NCI-H2227 (cell line): ENCODE measurements at regions not wholly inside any gene's neighbourhood (a gene's known extent, or its start where the extent isn't known, plus 50 kb on each side); places are given as distances from the start of the nearest gene placed in this dataset.

Experiments used
- DNase-seq: peaks from one replicate; lab custom pipeline; 2025; ENCODE audit not compliant: unreplicated experiment; lab: John Stamatoyannopoulos, UW

- DNase-seq, result no peak
Observed at GRCh38 chr5:175116466-175117048, 327.4 kb downstream of the DRD1 start.

- no peak for DNase-seq
Observed at GRCh38 chr5:175115831-175116230, 328.2 kb downstream of the DRD1 start.

GRCh38 chr5:175113947-175114346, 330.0 kb downstream of the DRD1 start:
- no peak for DNase-seq

DNA sequence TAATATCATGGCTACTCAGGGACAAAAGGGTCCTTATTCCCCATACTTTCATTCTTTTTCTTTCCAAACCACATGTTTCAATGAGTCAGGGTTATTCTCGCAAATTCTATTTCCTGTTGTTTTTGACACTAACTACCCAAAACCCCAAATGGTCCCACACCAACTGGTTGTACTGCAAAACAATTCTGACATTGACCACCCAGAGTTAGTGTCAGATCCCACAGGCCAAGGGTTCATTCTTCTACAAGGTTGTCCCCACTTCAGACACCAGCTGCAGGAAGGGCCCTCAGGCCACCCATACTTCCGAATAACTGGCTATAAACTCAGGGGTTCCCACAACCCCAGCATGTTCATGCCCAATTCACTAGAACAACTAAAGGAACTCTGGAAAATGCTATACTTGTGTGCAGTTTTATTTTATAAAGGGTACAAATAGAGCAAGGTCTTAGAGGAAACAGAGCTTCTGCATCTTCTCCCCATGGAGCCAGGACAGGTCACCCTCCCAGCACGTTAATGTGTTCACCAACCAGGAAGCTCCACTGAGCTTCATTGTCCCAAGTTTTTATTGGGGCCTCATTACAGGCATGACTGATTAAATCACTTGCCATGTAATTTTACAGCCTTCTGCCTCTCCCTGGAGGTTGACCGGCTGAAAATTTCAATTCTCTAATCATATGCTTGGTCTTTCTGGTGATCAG, 334.8 kb downstream of the DRD1 start:
- no peak for DNase-seq

- DNase-seq, result no peak
Observed at GRCh38 chr5:175107865-175108264, 336.1 kb downstream of the DRD1 start.

DNA sequence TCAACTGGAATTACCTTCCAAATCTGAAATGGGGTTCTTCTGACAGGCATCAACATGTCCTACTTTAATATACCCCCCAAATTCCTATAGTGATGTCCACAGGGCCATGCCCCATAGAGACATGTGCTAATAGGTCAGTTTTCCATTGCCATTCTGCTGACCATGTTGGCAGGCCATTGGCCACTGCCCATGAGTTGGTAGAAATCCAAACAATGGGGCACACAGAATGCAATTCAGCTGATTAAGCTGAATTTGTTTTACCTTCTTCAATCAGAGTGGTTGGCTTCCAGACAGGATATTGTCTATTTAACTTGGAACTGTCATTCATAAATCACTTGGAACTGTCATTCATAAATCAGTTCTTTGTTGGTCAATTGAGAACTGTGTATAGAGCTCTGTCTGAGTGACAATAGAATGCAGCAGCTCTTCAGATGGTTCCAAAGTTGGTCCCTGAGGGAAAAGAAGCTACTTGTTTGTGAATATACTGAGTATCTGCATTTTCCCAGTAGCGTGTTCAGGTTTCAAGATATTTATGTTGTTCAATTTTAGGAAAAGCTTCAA, 336.9 kb downstream of the DRD1 start:
- no peak for DNase-seq

DNA sequence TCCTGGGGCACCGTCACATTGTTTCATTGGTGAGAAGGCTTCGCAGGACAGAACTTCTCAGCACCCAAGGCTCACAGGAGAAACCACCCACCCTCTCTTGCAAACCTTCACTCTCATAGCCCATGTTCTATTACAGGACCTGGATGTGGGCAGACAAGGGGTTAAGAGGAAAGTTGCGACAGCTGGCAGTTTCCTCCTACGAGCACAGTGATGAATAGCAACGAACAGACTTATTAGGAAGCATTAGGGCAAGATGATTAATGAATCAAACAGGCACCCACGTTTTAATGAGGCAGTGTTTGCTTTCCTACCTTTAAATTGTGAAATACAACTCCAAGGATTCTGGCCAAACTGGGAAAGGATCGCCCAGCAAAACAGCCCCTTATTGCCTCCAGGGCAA, 339.3 kb downstream of the DRD1 start:
- no peak for DNase-seq

DNA sequence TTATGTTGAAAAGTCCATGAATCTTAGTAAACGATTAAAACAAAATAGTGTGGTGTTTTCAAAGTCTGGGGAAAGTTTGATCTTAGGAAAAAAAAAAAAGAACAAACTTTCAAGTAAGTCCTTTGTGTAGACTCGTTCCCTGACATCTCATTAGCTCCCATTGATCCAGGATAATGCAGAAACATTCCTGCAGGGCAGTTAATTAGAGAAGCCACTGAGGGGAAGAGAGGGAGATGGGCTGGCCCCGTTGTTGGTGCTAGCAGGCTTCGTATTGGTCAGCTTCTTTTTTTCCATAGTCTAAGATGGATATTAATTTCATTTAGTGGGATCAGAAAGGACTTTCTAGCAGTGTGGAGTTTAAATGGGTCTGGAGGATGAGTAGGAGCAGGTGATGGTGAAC, 340.2 kb downstream of the DRD1 start:
- DNase-seq, result no peak

- DNase-seq, result no peak
Observed at GRCh38 chr5:175102717-175103116, 341.3 kb downstream of the DRD1 start.

DNA sequence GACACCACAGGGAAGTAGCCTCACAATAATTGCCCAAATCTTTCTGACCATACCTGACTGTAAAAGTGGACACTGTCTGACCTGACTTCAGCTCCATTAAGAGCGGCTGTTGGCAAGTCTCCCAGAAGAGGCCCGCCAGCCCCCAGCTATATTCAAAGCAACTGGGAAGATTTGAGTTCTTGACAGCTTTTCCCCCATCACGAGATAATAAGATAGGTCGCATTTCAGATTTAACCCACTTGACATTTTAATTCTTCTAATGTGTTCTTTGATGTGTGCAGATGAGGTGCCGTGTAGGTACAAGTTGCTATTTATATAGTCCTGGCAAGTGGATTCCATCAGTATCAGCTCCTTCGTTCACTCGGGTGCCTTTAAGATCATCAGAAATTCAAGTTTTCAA, 345.7 kb downstream of the DRD1 start:
- DNase-seq, result no peak

- no peak for DNase-seq
Observed at GRCh38 chr5:175096469-175097165, 347.4 kb downstream of the DRD1 start.

DNA sequence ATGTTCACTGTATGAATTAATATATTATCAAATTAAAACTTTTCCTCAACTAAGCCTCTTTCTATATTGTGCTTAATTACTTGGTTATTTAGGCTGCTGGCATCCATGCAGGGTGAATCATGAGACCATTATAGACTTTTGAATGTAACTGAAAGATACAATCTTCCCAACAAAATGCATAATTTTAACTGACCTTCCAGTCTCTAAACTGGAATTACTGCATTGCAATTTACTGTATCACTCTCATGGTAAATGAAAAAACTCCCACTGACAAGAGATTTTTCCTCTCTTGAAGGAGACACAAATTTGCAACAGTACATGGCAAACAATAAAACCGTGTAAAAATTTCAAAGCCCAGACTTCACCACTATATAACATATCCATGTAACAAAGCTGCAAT, 349.5 kb downstream of the DRD1 start:
- DNase-seq, result no peak

DNA sequence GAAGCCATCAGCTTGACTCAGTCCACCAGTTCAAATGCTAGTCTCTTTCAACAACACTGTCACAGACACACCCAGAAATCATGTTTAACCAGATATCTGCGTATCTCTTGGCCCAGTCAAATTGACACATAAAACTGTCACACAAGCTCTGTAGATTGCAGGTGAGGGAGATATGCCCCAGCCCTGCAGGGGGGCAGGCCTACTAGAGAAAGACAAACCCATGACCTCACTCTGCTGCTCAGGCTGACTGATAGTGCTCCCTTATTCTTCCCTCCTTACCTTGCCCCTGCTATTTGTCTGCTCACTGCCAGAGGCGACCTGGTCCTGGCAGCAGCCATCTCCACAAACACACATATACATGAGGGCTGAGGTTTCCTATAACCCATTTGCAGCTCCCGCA, 351.3 kb downstream of the DRD1 start:
- no peak for DNase-seq

DNA sequence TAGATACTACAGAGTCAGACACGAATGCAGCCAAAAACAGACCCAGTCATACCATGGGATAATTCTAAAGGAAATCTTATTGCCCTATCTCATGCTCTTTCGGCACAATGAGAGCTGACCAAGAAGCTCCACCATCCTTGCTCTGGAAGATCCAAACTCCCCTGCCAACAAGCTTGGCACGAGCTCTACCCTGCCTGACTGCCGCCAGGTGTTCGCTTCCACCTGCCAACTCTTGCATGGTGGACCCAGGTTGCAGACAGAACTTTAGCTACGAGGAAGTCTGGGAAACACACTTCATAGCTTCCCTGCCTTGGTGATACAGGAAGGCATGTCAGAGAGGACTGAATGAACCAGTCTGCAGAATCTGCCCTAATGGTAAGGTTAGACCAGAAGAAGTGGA, 355.0 kb downstream of the DRD1 start:
- no peak for DNase-seq

DNA sequence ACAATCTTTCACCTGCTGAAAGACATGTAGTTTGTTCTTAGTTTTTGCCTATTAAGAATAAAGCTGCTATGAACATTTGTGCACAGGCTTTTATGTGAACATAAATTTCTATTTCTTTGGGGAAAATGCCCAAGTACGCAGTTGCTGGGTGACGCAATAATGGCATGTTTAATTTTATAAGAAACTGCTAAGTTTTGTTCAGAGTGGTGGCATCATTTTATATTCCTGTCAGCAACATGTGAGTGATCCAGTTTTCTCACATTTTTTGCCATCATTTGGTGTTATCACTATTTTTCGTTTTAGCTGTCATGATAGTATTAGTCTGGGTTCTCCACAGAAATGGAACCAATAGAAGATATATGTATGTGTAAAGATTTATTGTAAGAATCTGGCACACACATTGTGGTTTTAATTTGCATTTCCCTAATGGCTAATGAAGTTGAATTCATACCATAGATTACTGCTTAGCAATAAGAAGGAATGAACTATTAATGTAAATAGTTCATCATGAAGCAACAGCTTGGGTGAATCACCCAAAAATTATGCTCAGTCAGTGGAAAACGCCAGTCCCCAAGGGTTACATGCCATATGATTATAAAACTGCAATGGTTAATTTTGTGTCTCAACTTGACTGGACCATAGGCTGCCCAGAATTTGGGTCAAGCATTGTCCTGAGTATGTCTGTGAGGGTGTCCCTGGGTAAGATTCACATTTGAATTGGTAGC, 358.6 kb downstream of the MSX2 start:
- no peak for DNase-seq

- no peak for DNase-seq
Observed at GRCh38 chr5:175082346-175082745, 358.0 kb downstream of the MSX2 start.

DNA sequence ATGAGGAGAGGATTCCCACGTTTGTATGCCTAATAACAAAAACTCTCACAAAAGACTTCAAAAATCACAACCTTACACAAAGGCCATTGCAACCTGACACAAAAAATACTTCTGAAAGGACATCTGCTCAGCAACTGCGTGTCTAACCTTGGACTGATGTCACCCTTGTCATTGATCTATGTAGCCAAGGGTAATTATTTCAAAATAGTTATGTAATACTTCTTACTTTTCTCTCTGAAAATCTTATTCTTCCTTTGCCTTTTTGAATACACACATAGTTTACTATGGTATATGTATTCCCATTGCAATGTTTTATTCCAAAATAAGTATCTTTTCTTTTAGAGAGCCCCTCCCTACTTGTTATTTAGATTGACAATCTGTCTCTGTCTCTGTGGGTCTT, 355.3 kb downstream of the MSX2 start:
- no peak for DNase-seq

DNA sequence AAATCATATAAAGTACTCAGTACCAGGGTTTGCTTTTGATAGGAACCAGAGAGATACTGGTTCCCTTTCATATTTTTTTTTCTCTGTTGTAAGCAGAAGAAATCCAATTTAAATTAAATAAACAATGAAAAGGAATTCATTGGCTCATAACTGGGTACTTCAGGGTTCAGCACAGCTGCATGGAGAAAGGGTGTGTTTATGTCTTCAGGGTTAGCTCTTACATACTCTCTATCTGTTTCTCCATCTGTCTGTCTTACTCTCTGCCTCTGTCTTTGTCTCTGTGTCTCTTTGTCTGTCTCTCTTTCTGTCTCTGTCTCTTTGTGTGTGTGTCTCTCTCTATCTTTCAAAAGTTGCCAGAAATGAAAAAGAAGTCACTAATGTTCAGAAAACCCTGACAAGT, 345.9 kb downstream of the MSX2 start:
- no peak for DNase-seq

DNA sequence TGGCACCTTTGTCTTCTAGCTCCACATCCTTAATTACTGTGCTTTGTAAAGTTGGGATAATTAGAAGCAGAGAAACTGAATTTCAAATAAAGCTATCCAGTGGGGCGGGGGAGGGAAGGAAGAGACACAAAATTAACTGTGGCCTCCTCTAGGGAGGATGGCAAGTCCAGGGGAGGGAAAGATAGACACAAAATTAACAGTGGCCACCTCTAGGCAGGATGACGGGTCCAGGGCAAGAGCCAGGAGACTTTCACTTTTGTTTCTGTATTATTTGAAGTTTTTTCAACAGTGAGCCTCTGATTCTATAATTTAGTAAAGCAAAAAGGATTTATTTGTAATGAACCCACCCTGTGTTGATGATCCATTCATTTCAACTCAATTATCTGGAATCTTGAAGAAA, 335.9 kb downstream of the MSX2 start:
- no peak for DNase-seq

- DNase-seq, result no peak
Observed at GRCh38 chr5:175059687-175060211, 335.4 kb downstream of the MSX2 start.

- DNase-seq, result no peak
Observed at GRCh38 chr5:175056831-175057230, 332.4 kb downstream of the MSX2 start.
